ENCODE measurements at regions not wholly inside any gene's neighbourhood (a gene's known extent, or its start where the extent isn't known, plus 50 kb on each side); places are given as distances from the start of the nearest gene placed in this dataset.

DNA sequence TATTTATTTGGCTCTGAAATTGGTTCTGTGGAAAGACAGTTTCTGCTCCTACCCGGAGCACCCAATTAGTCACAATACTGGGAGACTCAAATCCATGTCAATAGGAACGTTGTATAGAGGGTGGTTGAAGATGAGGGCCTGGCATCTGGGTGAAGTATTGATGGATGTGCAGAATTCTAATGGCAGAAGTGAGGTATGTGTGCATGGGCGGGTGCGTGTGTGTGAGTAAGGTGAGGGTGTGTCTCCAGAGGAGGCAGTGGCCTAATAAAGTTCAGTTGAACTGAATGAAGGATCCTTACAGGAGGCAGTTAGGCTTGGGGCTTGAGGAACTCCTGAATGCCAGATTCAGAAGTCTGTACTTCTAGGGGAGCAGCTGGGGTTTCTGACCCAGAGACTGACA, 71.8 kb upstream of the B3GAT1 start:
- H3K79me2 ChIP-seq (ENCODE audit: control insufficient read depth, insufficient read depth, low read length), result no peaks in the 10 kb centered on the region
- peaks cover 9% of the 10 kb centered on the region for H3K27me3 Mint-ChIP-seq
- H4K20me1 ChIP-seq (ENCODE audit: control insufficient read depth, insufficient read depth, low read length, poor library complexity, severe bottlenecking), result no peaks in the 10 kb centered on the region
- H3K4me3 Mint-ChIP-seq, result no peak overlapping the region
- no peaks in the 10 kb centered on the region for H3K9me3 ChIP-seq (ENCODE audit: control extremely low read depth in 1 of 3, control insufficient read depth in 2 of 3, insufficient read depth in 1 of 3, low read length in 2 of 3)
- no peaks in the 10 kb centered on the region for H3K4me1 ChIP-seq (ENCODE audit: control insufficient read depth in 2 of 2, insufficient read depth in 2 of 2, low read length in 2 of 2)
- H3K36me3 ChIP-seq (replicated peaks in 1 of 2; ENCODE audit: control extremely low read depth in 1 of 2, control insufficient read depth in 1 of 2, extremely low read depth in 1 of 2, insufficient read depth in 2 of 2, low read length in 1 of 2), result no peaks in the 10 kb centered on the region
- H3K27ac Mint-ChIP-seq, result no peak overlapping the region
- 87% methylated on average over 4 of the region's 4 CpGs for WGBS (ENCODE audit: insufficient coverage)
- intact Hi-C loops (cut with micrococcal nuclease), result no loop called here
- H3K27me3 ChIP-seq (replicated peaks in 1 of 4; ENCODE audit: control extremely low read depth in 1 of 4, control insufficient read depth in 3 of 4, insufficient read depth in 4 of 4, low read length in 3 of 4), result no peaks in the 10 kb centered on the region
- H3K9ac ChIP-seq (ENCODE audit: low read length), result no peak overlapping the region
- DNase-seq (no peak), ATAC-seq (ENCODE audit: low read depth) (no peak)
- no peak overlapping the region for H3K27ac ChIP-seq (ENCODE audit: low read length in 2 of 2)
- ChIA-PET CTCF (no interaction called here), POLR2A (no interaction called here)
- no peaks in the 10 kb centered on the region for H3K9me3 Mint-ChIP-seq (ENCODE audit: insufficient read depth)
- H3K4me2 ChIP-seq (replicated peaks; ENCODE audit: low read depth, low read length, poor library complexity, severe bottlenecking), result no peak overlapping the region
- H3K4me1 Mint-ChIP-seq, result no peaks in the 10 kb centered on the region
- H2AFZ ChIP-seq (ENCODE audit: insufficient read depth, low read depth, low read length, poor library complexity, severe bottlenecking), result no peak overlapping the region
- no peak for TF ChIP-seq EZH2 (IDR thresholded peaks at IDR 0.05; ENCODE audit: borderline replicate concordance, insufficient read depth, low read depth, low read length, poor library complexity, severe bottlenecking)
- TF ChIP-seq, protein P1, sequence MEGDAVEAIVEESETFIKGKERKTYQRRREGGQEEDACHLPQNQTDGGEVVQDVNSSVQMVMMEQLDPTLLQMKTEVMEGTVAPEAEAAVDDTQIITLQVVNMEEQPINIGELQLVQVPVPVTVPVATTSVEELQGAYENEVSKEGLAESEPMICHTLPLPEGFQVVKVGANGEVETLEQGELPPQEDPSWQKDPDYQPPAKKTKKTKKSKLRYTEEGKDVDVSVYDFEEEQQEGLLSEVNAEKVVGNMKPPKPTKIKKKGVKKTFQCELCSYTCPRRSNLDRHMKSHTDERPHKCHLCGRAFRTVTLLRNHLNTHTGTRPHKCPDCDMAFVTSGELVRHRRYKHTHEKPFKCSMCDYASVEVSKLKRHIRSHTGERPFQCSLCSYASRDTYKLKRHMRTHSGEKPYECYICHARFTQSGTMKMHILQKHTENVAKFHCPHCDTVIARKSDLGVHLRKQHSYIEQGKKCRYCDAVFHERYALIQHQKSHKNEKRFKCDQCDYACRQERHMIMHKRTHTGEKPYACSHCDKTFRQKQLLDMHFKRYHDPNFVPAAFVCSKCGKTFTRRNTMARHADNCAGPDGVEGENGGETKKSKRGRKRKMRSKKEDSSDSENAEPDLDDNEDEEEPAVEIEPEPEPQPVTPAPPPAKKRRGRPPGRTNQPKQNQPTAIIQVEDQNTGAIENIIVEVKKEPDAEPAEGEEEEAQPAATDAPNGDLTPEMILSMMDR (IDR thresholded peaks at IDR 0.05), result no peak
- H3K4me3 ChIP-seq (ENCODE audit: control extremely low read depth in 1 of 5, extremely low read depth in 1 of 5, insufficient read depth in 1 of 5, low read depth in 2 of 5, low read length in 4 of 5), result no peak overlapping the region

DNA sequence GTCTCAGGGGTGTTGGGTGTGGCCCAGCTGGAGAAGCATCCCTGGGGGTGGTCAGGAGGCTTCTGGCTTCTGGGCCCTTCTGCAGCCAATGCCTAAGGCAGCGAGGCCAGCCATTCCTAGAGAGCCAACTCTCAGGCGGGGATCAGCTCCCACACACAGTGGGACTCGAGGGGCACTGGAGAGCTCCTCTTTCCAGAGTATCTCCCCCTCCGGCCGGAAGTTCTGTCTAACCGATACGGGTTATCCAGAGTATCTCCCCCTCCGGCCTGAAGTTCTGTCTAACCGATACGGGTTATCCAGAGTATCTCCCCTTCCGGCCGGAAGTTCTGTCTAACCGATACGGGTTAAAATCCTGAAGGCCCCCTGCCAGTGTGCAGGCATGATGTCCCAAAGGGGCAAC, 71.2 kb upstream of the B3GAT1 start:
- ATAC-seq (ENCODE audit: low read depth), result no peak
- Mint-ChIP-seq H3K27me3 (peaks cover 9% of the 10 kb centered on the region), H3K9me3 (ENCODE audit: insufficient read depth) (no peaks in the 10 kb centered on the region), H3K27ac (no peak overlapping the region), H3K4me3 (no peak overlapping the region), H3K4me1 (no peaks in the 10 kb centered on the region)
- H3K27ac ChIP-seq (ENCODE audit: low read length in 2 of 2), result no peak overlapping the region
- no peak for TF ChIP-seq EZH2 (IDR thresholded peaks at IDR 0.05; ENCODE audit: borderline replicate concordance, insufficient read depth, low read depth, low read length, poor library complexity, severe bottlenecking)
- TF ChIP-seq, protein P1 (IDR thresholded peaks at IDR 0.05), result no peak
- POLR2A ChIA-PET, result no interaction called here
- no peaks in the 10 kb centered on the region for H3K9me3 ChIP-seq (ENCODE audit: control extremely low read depth in 1 of 3, control insufficient read depth in 2 of 3, insufficient read depth in 1 of 3, low read length in 2 of 3)
- H2AFZ ChIP-seq (ENCODE audit: insufficient read depth, low read depth, low read length, poor library complexity, severe bottlenecking), result no peak overlapping the region
- H3K36me3 ChIP-seq (replicated peaks in 1 of 2; ENCODE audit: control extremely low read depth in 1 of 2, control insufficient read depth in 1 of 2, extremely low read depth in 1 of 2, insufficient read depth in 2 of 2, low read length in 1 of 2), result no peaks in the 10 kb centered on the region
- DNase-seq, result no peak
- CTCF ChIA-PET, result no interaction called here
- no peaks in the 10 kb centered on the region for H3K27me3 ChIP-seq (replicated peaks in 1 of 4; ENCODE audit: control extremely low read depth in 1 of 4, control insufficient read depth in 3 of 4, insufficient read depth in 4 of 4, low read length in 3 of 4)
- H3K4me2 ChIP-seq (replicated peaks; ENCODE audit: low read depth, low read length, poor library complexity, severe bottlenecking), result no peak overlapping the region
- H3K9ac ChIP-seq (ENCODE audit: low read length), result no peak overlapping the region
- no peaks in the 10 kb centered on the region for H3K4me1 ChIP-seq (ENCODE audit: control insufficient read depth in 2 of 2, insufficient read depth in 2 of 2, low read length in 2 of 2)
- H3K79me2 ChIP-seq (ENCODE audit: control insufficient read depth, insufficient read depth, low read length), result no peaks in the 10 kb centered on the region
- intact Hi-C loops (cut with micrococcal nuclease), result no loop called here
- 91% methylated on average over 14 of the region's 14 CpGs for WGBS (ENCODE audit: insufficient coverage)
- H4K20me1 ChIP-seq (ENCODE audit: control insufficient read depth, insufficient read depth, low read length, poor library complexity, severe bottlenecking), result no peaks in the 10 kb centered on the region
- H3K4me3 ChIP-seq (ENCODE audit: control extremely low read depth in 1 of 5, extremely low read depth in 1 of 5, insufficient read depth in 1 of 5, low read depth in 2 of 5, low read length in 4 of 5), result no peak overlapping the region
